ENCODE measurements at regions not wholly inside any gene's neighbourhood (a gene's known extent, or its start where the extent isn't known, plus 50 kb on each side); places are given as distances from the start of the nearest gene placed in this dataset.

GRCh38 chr3:104886220-104886995 is 480.3 kb upstream of the ALCAM start:
- Histone ChIP-seq H3K79me2 (ENCODE audit: insufficient read depth, low read length) (no peaks in the 10 kb centered on the region), H3K4me1 (ENCODE audit: insufficient read depth, low read length) (no peaks in the 10 kb centered on the region), H4K20me1 (ENCODE audit: insufficient read depth, low read length) (no peaks in the 10 kb centered on the region), H3K27me3 (ENCODE audit: insufficient read depth, low read length, poor library complexity) (no peaks in the 10 kb centered on the region), H3K27ac (ENCODE audit: low read length) (no peak overlapping the region), H3K9ac (ENCODE audit: low read depth, low read length) (no peak overlapping the region), H3K4me2 (ENCODE audit: insufficient read depth, low read length) (no peak overlapping the region), H3K9me3 (ENCODE audit: insufficient read depth, low read length, severe bottlenecking) (no peaks in the 10 kb centered on the region), H2AFZ (ENCODE audit: low read depth, low read length) (no peak overlapping the region), H3K36me3 (ENCODE audit: insufficient read depth, low read length) (no peaks in the 10 kb centered on the region), H3K4me3 (ENCODE audit: low read depth in 1 of 2, low read length in 2 of 2) (no peak overlapping the region)
- ATAC-seq (ENCODE audit: insufficient read depth, low read depth) (no peak), DNase-seq (no peak)
- TF ChIP-seq CTCF (IDR thresholded peaks at IDR 0.05; ENCODE audit: borderline replicate concordance, extremely low read depth, low read length, poor library complexity, severe bottlenecking) (no peak), EZH2 (IDR thresholded peaks at IDR 0.05; ENCODE audit: borderline replicate concordance, low read depth, low read length, severe bottlenecking) (no peak)

- no peak for DNase-seq
- H3K27me3 ChIP-seq (ENCODE audit: insufficient read depth, low read length, poor library complexity), result no peaks in the 10 kb centered on the region
- H2AFZ ChIP-seq (ENCODE audit: low read depth, low read length), result no peak overlapping the region
- no peaks in the 10 kb centered on the region for H3K9me3 ChIP-seq (ENCODE audit: insufficient read depth, low read length, severe bottlenecking)
- no peaks in the 10 kb centered on the region for H3K36me3 ChIP-seq (ENCODE audit: insufficient read depth, low read length)
- H3K27ac ChIP-seq (ENCODE audit: low read length), result no peak overlapping the region
- no peak for TF ChIP-seq EZH2 (IDR thresholded peaks at IDR 0.05; ENCODE audit: borderline replicate concordance, low read depth, low read length, severe bottlenecking)
- H3K4me3 ChIP-seq (ENCODE audit: low read depth in 1 of 2, low read length in 2 of 2), result no peak overlapping the region
- no peak overlapping the region for H3K9ac ChIP-seq (ENCODE audit: low read depth, low read length)
- H3K79me2 ChIP-seq (ENCODE audit: insufficient read depth, low read length), result no peaks in the 10 kb centered on the region
- ATAC-seq (ENCODE audit: insufficient read depth, low read depth), result no peak
- H3K4me1 ChIP-seq (ENCODE audit: insufficient read depth, low read length), result no peaks in the 10 kb centered on the region
- H3K4me2 ChIP-seq (ENCODE audit: insufficient read depth, low read length), result no peak overlapping the region
- no peaks in the 10 kb centered on the region for H4K20me1 ChIP-seq (ENCODE audit: insufficient read depth, low read length)
These were observed 479.6 kb upstream of the ALCAM start for GRCh38 chr3:104887069-104887468.

GRCh38 chr3:104887619-104888018 is 479.1 kb upstream of the ALCAM start:
- no peak for ATAC-seq (ENCODE audit: insufficient read depth, low read depth)
- H3K4me3 ChIP-seq (ENCODE audit: low read depth in 1 of 2, low read length in 2 of 2), result no peak overlapping the region
- no peak overlapping the region for H3K27ac ChIP-seq (ENCODE audit: low read length)
- DNase-seq, result no peak
- no peaks in the 10 kb centered on the region for H3K9me3 ChIP-seq (ENCODE audit: insufficient read depth, low read length, severe bottlenecking)
- H3K79me2 ChIP-seq (ENCODE audit: insufficient read depth, low read length), result no peaks in the 10 kb centered on the region
- H3K4me2 ChIP-seq (ENCODE audit: insufficient read depth, low read length), result no peak overlapping the region
- H3K4me1 ChIP-seq (ENCODE audit: insufficient read depth, low read length), result no peaks in the 10 kb centered on the region
- no peak overlapping the region for H3K9ac ChIP-seq (ENCODE audit: low read depth, low read length)
- no peak overlapping the region for H2AFZ ChIP-seq (ENCODE audit: low read depth, low read length)
- H3K27me3 ChIP-seq (ENCODE audit: insufficient read depth, low read length, poor library complexity), result no peaks in the 10 kb centered on the region
- TF ChIP-seq CTCF (IDR thresholded peaks at IDR 0.05; ENCODE audit: borderline replicate concordance, extremely low read depth, low read length, poor library complexity, severe bottlenecking), result no peak
- TF ChIP-seq EZH2 (IDR thresholded peaks at IDR 0.05; ENCODE audit: borderline replicate concordance, low read depth, low read length, severe bottlenecking), result no peak
- no peaks in the 10 kb centered on the region for H4K20me1 ChIP-seq (ENCODE audit: insufficient read depth, low read length)
- no peaks in the 10 kb centered on the region for H3K36me3 ChIP-seq (ENCODE audit: insufficient read depth, low read length)

- H3K27me3 ChIP-seq (ENCODE audit: insufficient read depth, low read length, poor library complexity), result no peaks in the 10 kb centered on the region
- TF ChIP-seq EZH2 (IDR thresholded peaks at IDR 0.05; ENCODE audit: borderline replicate concordance, low read depth, low read length, severe bottlenecking) (no peak), CTCF (IDR thresholded peaks at IDR 0.05; ENCODE audit: borderline replicate concordance, extremely low read depth, low read length, poor library complexity, severe bottlenecking) (no peak)
- no peak for ATAC-seq (ENCODE audit: insufficient read depth, low read depth)
These were observed 474.7 kb upstream of the ALCAM start for GRCh38 chr3:104892044-104892443.

More at GRCh38 chr3:104892044-104892443, 474.7 kb upstream of the ALCAM start:
- Histone ChIP-seq H3K4me2 (ENCODE audit: insufficient read depth, low read length) (no peak overlapping the region), H2AFZ (ENCODE audit: low read depth, low read length) (no peak overlapping the region), H3K4me1 (ENCODE audit: insufficient read depth, low read length) (no peaks in the 10 kb centered on the region), H4K20me1 (ENCODE audit: insufficient read depth, low read length) (no peaks in the 10 kb centered on the region), H3K9me3 (ENCODE audit: insufficient read depth, low read length, severe bottlenecking) (no peaks in the 10 kb centered on the region), H3K27ac (ENCODE audit: low read length) (no peak overlapping the region), H3K36me3 (ENCODE audit: insufficient read depth, low read length) (no peaks in the 10 kb centered on the region), H3K9ac (ENCODE audit: low read depth, low read length) (no peak overlapping the region), H3K79me2 (ENCODE audit: insufficient read depth, low read length) (no peaks in the 10 kb centered on the region), H3K4me3 (ENCODE audit: low read depth in 1 of 2, low read length in 2 of 2) (no peak overlapping the region)
- DNase-seq, result no peak
